H1 (cell line): ENCODE measurements at regions not wholly inside any gene's neighbourhood (a gene's known extent, or its start where the extent isn't known, plus 50 kb on each side); places are given as distances from the start of the nearest gene placed in this dataset.

ENCODE experiments used
- CTCF ChIA-PET: fragments of 300-600 bp; sonication (Branson Sonifier 250); formaldehyde crosslinking; loops from one replicate; lab custom pipeline; 2021; ENCODE audit not compliant: partially characterized antibody; lab: Charles Lee
- POLR2A ChIA-PET: fragments of 300-600 bp; sonication (Branson Sonifier 250); formaldehyde crosslinking; loops from one replicate; lab custom pipeline; 2021; ENCODE audit warnings: inconsistent platforms; ENCODE audit not compliant: partially characterized antibody; lab: Charles Lee
- DNase-seq, 2 experiments: peaks; one replicate each; pipeline versions ENCODE4 v3.0.0 to v3.0.0-alpha.2; 2010 to 2022; ENCODE audit warnings: low spot score in 2 of 2, low read depth in 1 of 2, mixed read lengths in 1 of 2
- FAIRE-seq: peaks from 2 replicates; lab custom pipeline; 2011; peaks lifted over from hg19 to GRCh38; lab: Jason Lieb, UNC
- H2AFZ ChIP-seq: 2 replicates; pipeline ENCODE4 v1.8.1; 2012; ENCODE audit warnings: low read length, inconsistent platforms
- H2AK5ac ChIP-seq: 2 replicates; pipeline ENCODE4 v1.6.1; 2013; ENCODE audit warnings: low read depth, low read length
- H2BK120ac ChIP-seq: replicated peaks from 2 replicates; pipeline ENCODE3; 2013; ENCODE audit warnings: low read depth, low read length, inconsistent platforms
- H2BK12ac ChIP-seq: 2 replicates; pipeline ENCODE4 v1.6.1; 2013; ENCODE audit warnings: low read depth, low read length
- H2BK15ac ChIP-seq: 2 replicates; pipeline ENCODE4 v1.6.1; 2013; ENCODE audit warnings: low read length
- H2BK20ac ChIP-seq: 2 replicates; pipeline ENCODE4 v1.6.1; 2013; ENCODE audit warnings: low read length
- H2BK5ac ChIP-seq: 2 replicates; pipeline ENCODE4 v1.6.1; 2013; ENCODE audit warnings: low read depth, low read length
- H3K14ac ChIP-seq: 2 replicates; pipeline ENCODE4 v1.6.1; 2013; ENCODE audit warnings: inconsistent platforms; ENCODE audit not compliant: insufficient read length
- H3K18ac ChIP-seq: 2 replicates; pipeline ENCODE4 v1.6.1; 2013; ENCODE audit warnings: low read length; ENCODE audit errors: extremely low read depth
- H3K23ac ChIP-seq: 2 replicates; pipeline ENCODE4 v1.6.1; 2013; ENCODE audit warnings: inconsistent platforms; ENCODE audit not compliant: insufficient read length
- H3K23me2 ChIP-seq: 2 replicates; pipeline ENCODE4 v1.6.1; 2013; ENCODE audit warnings: low read depth, low read length
- H3K27ac ChIP-seq: 2 replicates; pipeline ENCODE4 v1.6.1; 2011; ENCODE audit warnings: low read depth, low read length, inconsistent platforms
- H3K27me3 ChIP-seq, 4 experiments: replicated peaks in 1 of 4; 1 replicate in 1 of 4; 2 replicates in 3 of 4; pipeline versions ENCODE4 v1.6.1 to v1.8.1; 2011 to 2013; ENCODE audit warnings: low read length in 3 of 4, mild to moderate bottlenecking in 3 of 4, inconsistent platforms in 2 of 4, mixed read lengths in 2 of 4, moderate library complexity in 1 of 4; ENCODE audit not compliant: control insufficient read depth in 3 of 4, insufficient read depth in 3 of 4; ENCODE audit errors: extremely low read depth in 1 of 4
- H3K36me3 ChIP-seq, 4 experiments: 2 replicates each; pipeline versions ENCODE4 v1.6.1 to v1.8.1; 2011 to 2013; ENCODE audit warnings: mild to moderate bottlenecking in 4 of 4, low read length in 3 of 4, moderate library complexity in 2 of 4, control low read depth in 1 of 4, inconsistent platforms in 1 of 4; ENCODE audit not compliant: insufficient read depth in 4 of 4, control insufficient read depth in 2 of 4
- H3K4ac ChIP-seq: replicated peaks from 2 replicates; pipeline ENCODE3; 2013; ENCODE audit warnings: low read length, low read depth, mixed read lengths, inconsistent platforms; ENCODE audit not compliant: insufficient read length
- H3K4me1 ChIP-seq, 4 experiments: replicated peaks in 1 of 4; 1 replicate in 1 of 4; 2 replicates in 3 of 4; pipeline versions ENCODE4 v1.6.1 to v1.8.1; 2011 to 2013; ENCODE audit warnings: low read length in 3 of 4, inconsistent platforms in 2 of 4, mixed read lengths in 1 of 4; ENCODE audit not compliant: insufficient read depth in 4 of 4, control insufficient read depth in 3 of 4
- H3K4me2 ChIP-seq, 2 experiments: 2 replicates each; pipeline versions ENCODE4 v1.6.1 to v1.8.1; 2011 to 2013; ENCODE audit warnings: low read depth in 2 of 2, low read length in 2 of 2, control low read depth in 1 of 2, inconsistent platforms in 1 of 2, mild to moderate bottlenecking in 1 of 2; ENCODE audit not compliant: insufficient read depth in 1 of 2
- H3K4me3 ChIP-seq, 4 experiments: fragments of 200-600, 300-600 bp in 1 of 4; sonication (generic), shearing (Covaris generic), sonication (Bioruptor Twin) in 1 of 4; 2 replicates each; pipeline versions ENCODE4 v1.5.1 to v1.8.1; 2011 to 2016; ENCODE audit warnings: low read length in 4 of 4, low read depth in 3 of 4, control low read depth in 2 of 4, inconsistent platforms in 2 of 4, mild to moderate bottlenecking in 2 of 4, mixed read lengths in 1 of 4, moderate library complexity in 1 of 4; ENCODE audit not compliant: insufficient read depth in 2 of 4; ENCODE audit errors: extremely low read depth in 1 of 4
- H3K56ac ChIP-seq: replicated peaks from 2 replicates; pipeline ENCODE3; 2013; ENCODE audit warnings: low read depth, mild to moderate bottlenecking, mixed read lengths, low read length, inconsistent platforms; ENCODE audit not compliant: insufficient read length
- H3K79me1 ChIP-seq: 2 replicates; pipeline ENCODE4 v1.6.1; 2013; ENCODE audit warnings: low read depth, low read length, control low read depth
- H3K79me2 ChIP-seq, 2 experiments: 2 replicates each; pipeline versions ENCODE4 v1.6.1 to v1.8.1; 2012 to 2013; ENCODE audit warnings: low read length in 2 of 2, mild to moderate bottlenecking in 2 of 2, inconsistent platforms in 1 of 2; ENCODE audit not compliant: insufficient read depth in 2 of 2, control insufficient read depth in 1 of 2
- H3K9ac ChIP-seq, 4 experiments: replicated peaks in 1 of 4; 1 replicate in 1 of 4; 2 replicates in 3 of 4; pipeline versions ENCODE4 v1.6.1 to v1.8.1; 2011 to 2013; ENCODE audit warnings: low read depth in 3 of 4, low read length in 3 of 4, control low read depth in 2 of 4, mild to moderate bottlenecking in 2 of 4, moderate library complexity in 2 of 4, inconsistent platforms in 1 of 4; ENCODE audit errors: extremely low read depth in 1 of 4
- H3K9me3 ChIP-seq, 2 experiments: 2 replicates each; pipeline versions ENCODE4 v1.6.1 to v1.8.1; 2012 to 2013; ENCODE audit warnings: mild to moderate bottlenecking in 2 of 2, moderate library complexity in 2 of 2, control low read depth in 1 of 2, inconsistent platforms in 1 of 2, low read depth in 1 of 2, low read length in 1 of 2, mixed read lengths in 1 of 2; ENCODE audit not compliant: insufficient read depth in 2 of 2
- H4K20me1 ChIP-seq, 2 experiments: replicated peaks in 1 of 2; 2 replicates each; pipeline versions ENCODE3 to v1.8.1; 2011 to 2013; ENCODE audit warnings: inconsistent platforms in 2 of 2, low read length in 2 of 2, mild to moderate bottlenecking in 1 of 2; ENCODE audit not compliant: insufficient read depth in 2 of 2, control insufficient read depth in 1 of 2
- H4K5ac ChIP-seq: 2 replicates; pipeline ENCODE4 v1.6.1; 2013; ENCODE audit warnings: low read length, low read depth, mixed read lengths, inconsistent platforms; ENCODE audit not compliant: insufficient read length
- H4K8ac ChIP-seq: 2 replicates; pipeline ENCODE4 v1.8.0; 2013; ENCODE audit warnings: mild to moderate bottlenecking, moderate library complexity, low read length, inconsistent platforms; ENCODE audit not compliant: insufficient read depth; ENCODE audit errors: extremely low read depth
- H4K91ac ChIP-seq: replicated peaks from 2 replicates; pipeline ENCODE3; 2013; ENCODE audit warnings: low read length, mixed read lengths, inconsistent platforms; ENCODE audit not compliant: insufficient read length
- CHD2 ChIP-seq: IDR thresholded peaks from 2 replicates; pipeline ENCODE4 v1.6.1; 2012; ENCODE audit warnings: low read length, improper control_type of control experiment
- CREB1 ChIP-seq: IDR thresholded peaks from 2 replicates; pipeline ENCODE4 v1.6.1; 2012; ENCODE audit warnings: inconsistent platforms
- KDM1A ChIP-seq: fragments of 200-600, 300-600 bp; sonication (generic); IDR thresholded peaks from 2 replicates; pipeline ENCODE4 v1.7.1; 2016; ENCODE audit warnings: mild to moderate bottlenecking, low read length, borderline replicate concordance
- KDM4A ChIP-seq: IDR thresholded peaks from one replicate; pipeline ENCODE4 v1.7.1; 2012; ENCODE audit warnings: low read depth, mild to moderate bottlenecking, moderate library complexity, low read length, inconsistent platforms; ENCODE audit not compliant: severe bottlenecking
- NRF1 ChIP-seq: IDR thresholded peaks from 2 replicates; pipeline ENCODE4 v1.6.1; 2011; ENCODE audit warnings: mild to moderate bottlenecking, low read depth, low read length, improper control_type of control experiment
- RBBP5 ChIP-seq: IDR thresholded peaks from 2 replicates; pipeline ENCODE4 v1.7.1; 2012; ENCODE audit warnings: low read depth, mild to moderate bottlenecking, inconsistent platforms, low read length, moderate library complexity, borderline replicate concordance
- RFX5 ChIP-seq: IDR thresholded peaks from 2 replicates; pipeline ENCODE4 v1.6.1; 2011; ENCODE audit warnings: low read depth, low read length, improper control_type of control experiment, borderline replicate concordance
- SP1 ChIP-seq: IDR thresholded peaks from 2 replicates; pipeline ENCODE4 v1.6.1; 2011; ENCODE audit warnings: low read depth, low read length
- SP4 ChIP-seq: IDR thresholded peaks from 2 replicates; pipeline ENCODE4 v1.6.1; 2012; ENCODE audit warnings: low read length, inconsistent platforms
- SUZ12 ChIP-seq: fragments of 200-600 bp; sonication (generic); IDR thresholded peaks from 2 replicates; pipeline ENCODE4 v1.6.1; 2012; ENCODE audit warnings: mild to moderate bottlenecking, inconsistent platforms, low read length, moderate library complexity, mixed read lengths
- TBP ChIP-seq: IDR thresholded peaks from 2 replicates; pipeline ENCODE4 v1.6.1; 2011; ENCODE audit warnings: low read depth, low read length, improper control_type of control experiment
- TCF12 ChIP-seq: IDR thresholded peaks from 2 replicates; pipeline ENCODE4 v1.6.1; 2011; ENCODE audit warnings: low read depth, mild to moderate bottlenecking, low read length
- TEAD4 ChIP-seq: IDR thresholded peaks from 2 replicates; pipeline ENCODE4 v1.6.1; 2012; ENCODE audit warnings: low read depth, low read length, inconsistent platforms, mixed read lengths
- WGBS, 2 experiments: shearing (Covaris generic) in 1 of 2; methylation state at CpG; one replicate each; pipeline versions ENCODE4 v1.1.6 to v1.1.7; 2013 to 2015; ENCODE audit warnings: low lambda C conversion rate in 2 of 2, mixed read lengths in 2 of 2, inconsistent platforms in 1 of 2, low coverage in 1 of 2, missing lambda C conversion rate in 1 of 2; ENCODE audit not compliant: insufficient replicate concordance in 2 of 2, insufficient coverage in 1 of 2, insufficient read length in 1 of 2; ENCODE audit errors: extremely low coverage in 1 of 2, missing lambda C conversion rate in 1 of 2; 5-methylcytosine and 5-hydroxymethylcytosine counted together

- CTCF ChIA-PET: no interaction called here
- POLR2A ChIA-PET: interaction anchor here (0.5 kb wide), 1 partner anchor 1496 kb away, joined by 3 read pairs; no protein-coding TSS in a partner anchor
- FAIRE-seq: no peak
Observed at GRCh38 chr5:144857454-144857853, 686.8 kb downstream of the KCTD16 start.

More at GRCh38 chr5:144857454-144857853, 686.8 kb downstream of the KCTD16 start:
- Histone ChIP-seq H4K8ac (no peak overlapping the region), H4K5ac (no peak overlapping the region), H3K4me3 (no peak overlapping the region), H3K9me3 (no peaks in the 10 kb centered on the region), H3K79me1 (no peaks in the 10 kb centered on the region), H2AK5ac (no peak overlapping the region), H3K27ac (no peak overlapping the region), H3K4me1 (no peaks in the 10 kb centered on the region), H3K79me2 (no peaks in the 10 kb centered on the region), H2BK15ac (no peak overlapping the region), H3K27me3 (no peaks in the 10 kb centered on the region), H3K4me2 (no peak overlapping the region), H4K91ac (no peak overlapping the region), H3K4ac (no peak overlapping the region), H3K18ac (no peak overlapping the region), H3K23me2 (no peaks in the 10 kb centered on the region), H4K20me1 (no peaks in the 10 kb centered on the region), H2BK12ac (no peak overlapping the region), H3K56ac (no peak overlapping the region), H3K36me3 (no peaks in the 10 kb centered on the region), H3K23ac (no peak overlapping the region), H3K9ac (no peak overlapping the region), H2BK20ac (no peak overlapping the region), H2BK5ac (no peak overlapping the region), H2AFZ (0 out of 2 replicates have a peak overlapping the region, but pooled peaks have one; percentile 47), H3K14ac (no peak overlapping the region), H2BK120ac (no peak overlapping the region)
- no peak for TF ChIP-seq SP4
- TF ChIP-seq TBP: no peak
- TF ChIP-seq KDM4A: no peak
- no peak for TF ChIP-seq SP1
- TF ChIP-seq RFX5: no peak
- TF ChIP-seq TCF12: no peak
- no peak for TF ChIP-seq SUZ12
- no peak for TF ChIP-seq CHD2
- no peak for TF ChIP-seq CREB1
- no peak for TF ChIP-seq KDM1A
- TF ChIP-seq NRF1: no peak
- TF ChIP-seq TEAD4: no peak
- TF ChIP-seq RBBP5: no peak
- DNase-seq: no peak
- WGBS, 2 experiments: 95% methylated on average over 1 of the region's 1 CpG; no CpG with 5 or more reads in 1 of the 2 experiments
